Muscle of leg (tissue), 3 donors: ENCODE measurements at regions not wholly inside any gene's neighbourhood (a gene's known extent, or its start where the extent isn't known, plus 50 kb on each side); places are given as distances from the start of the nearest gene placed in this dataset.

Source experiments
- DNase-seq: peaks from one replicate; pipeline ENCODE4 v3.0.0; 2013
- H3K27ac ChIP-seq: one replicate; pipeline ENCODE4 v1.5.1; 2013; ENCODE audit warnings: mild to moderate bottlenecking, low read length, control low read depth
- H3K27me3 ChIP-seq: one replicate; pipeline ENCODE4 v1.6.1; 2013; ENCODE audit warnings: low read length; ENCODE audit not compliant: control insufficient read depth, insufficient read depth
- H3K36me3 ChIP-seq: one replicate; pipeline ENCODE4 v1.6.1; 2013; ENCODE audit warnings: low read length; ENCODE audit not compliant: control insufficient read depth, insufficient read depth
- H3K4me1 ChIP-seq: one replicate; pipeline ENCODE4 v1.6.1; 2013; ENCODE audit warnings: low read length; ENCODE audit not compliant: control insufficient read depth, insufficient read depth
- H3K4me3 ChIP-seq: one replicate; pipeline ENCODE4 v1.5.1; 2013; ENCODE audit warnings: low read length, control low read depth
- H3K9me3 ChIP-seq: replicated peaks from 2 replicates; pipeline ENCODE4 v1.6.1; 2013; ENCODE audit warnings: low read depth, low read length; ENCODE audit not compliant: control insufficient read depth
- WGBS: methylation state at CpG from one replicate; pipeline ENCODE4 v1.1.5; 2013; ENCODE audit warnings: missing lambda C conversion rate; ENCODE audit not compliant: insufficient coverage; 5-methylcytosine and 5-hydroxymethylcytosine counted together

- Histone ChIP-seq H3K9me3 (no peaks in the 10 kb centered on the region), H3K36me3 (no peaks in the 10 kb centered on the region)
- DNase-seq = peak; percentile 4
Observed at GRCh38 chr3:161740421-161740820, 243.8 kb downstream of the OTOL1 start.

DNA sequence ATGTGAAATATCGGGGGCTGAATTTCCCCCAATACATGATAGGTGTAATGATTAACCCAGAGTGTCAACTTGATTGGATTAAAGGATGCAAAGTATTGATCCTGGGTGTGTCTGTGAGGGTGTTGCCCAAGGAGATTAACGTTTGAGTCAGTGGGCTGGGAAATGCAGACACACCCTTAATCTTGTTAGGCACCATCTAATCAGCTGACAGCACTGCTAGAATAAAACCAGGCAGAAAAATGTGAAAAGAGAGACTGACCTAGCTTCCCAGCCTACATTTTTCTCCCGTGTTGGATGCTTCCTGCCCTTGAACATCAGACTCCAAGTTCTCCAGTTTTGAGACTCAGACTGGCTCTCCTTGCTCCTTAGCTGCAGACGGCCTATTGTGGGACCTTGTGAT, 247.8 kb downstream of the OTOL1 start:
- DNase-seq = no peak
- 100% methylated on average over 2 of the region's 4 CpGs for WGBS
- H3K4me1 ChIP-seq = no peaks in the 10 kb centered on the region
- no peaks in the 10 kb centered on the region for H3K36me3 ChIP-seq
- no peaks in the 10 kb centered on the region for H3K9me3 ChIP-seq
- no peak overlapping the region for H3K4me3 ChIP-seq
- no peaks in the 10 kb centered on the region for H3K27me3 ChIP-seq
- H3K27ac ChIP-seq = no peak overlapping the region

More at GRCh38 chr3:161740421-161740820, 243.8 kb downstream of the OTOL1 start:
- H3K27me3 ChIP-seq = no peaks in the 10 kb centered on the region
- H3K4me3 ChIP-seq = no peak overlapping the region
- no peaks in the 10 kb centered on the region for H3K4me1 ChIP-seq
- H3K27ac ChIP-seq = no peak overlapping the region

DNA sequence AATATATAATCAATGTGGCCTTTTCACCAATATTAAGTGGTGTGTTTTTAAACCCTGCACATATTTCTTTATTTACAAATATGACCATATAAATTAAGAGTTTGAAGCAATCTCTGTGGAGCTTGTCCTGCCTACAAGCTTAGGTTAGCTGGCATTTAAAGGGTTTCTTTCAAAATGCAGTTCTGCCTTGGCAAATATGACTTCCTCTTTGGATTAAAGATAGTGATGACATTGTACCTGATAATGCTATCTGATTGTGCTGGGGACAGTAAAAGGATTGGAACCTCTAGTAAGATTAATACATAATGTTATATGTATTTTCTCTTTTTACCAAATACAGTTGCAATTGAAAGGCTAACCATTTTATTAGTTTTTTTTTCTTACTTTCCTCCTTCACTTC, 249.1 kb downstream of the OTOL1 start:
- Histone ChIP-seq H3K4me3 (no peak overlapping the region), H3K27me3 (no peaks in the 10 kb centered on the region), H3K27ac (no peak overlapping the region), H3K9me3 (no peaks in the 10 kb centered on the region), H3K36me3 (no peaks in the 10 kb centered on the region), H3K4me1 (no peaks in the 10 kb centered on the region)
- DNase-seq = no peak

- no peaks in the 10 kb centered on the region for H3K4me1 ChIP-seq
- H3K27me3 ChIP-seq = no peaks in the 10 kb centered on the region
- H3K36me3 ChIP-seq = no peaks in the 10 kb centered on the region
- DNase-seq = no peak
- H3K9me3 ChIP-seq = no peaks in the 10 kb centered on the region
- H3K27ac ChIP-seq = no peak overlapping the region
- no peak overlapping the region for H3K4me3 ChIP-seq
Observed at GRCh38 chr3:161748049-161748448, 251.4 kb downstream of the OTOL1 start.

GRCh38 chr3:161754420-161755053, 257.9 kb downstream of the OTOL1 start:
- WGBS = no CpG with 5 or more reads among the region's 3 CpGs
- no peak overlapping the region for H3K4me3 ChIP-seq

GRCh38 chr3:161759444-161759843, 262.8 kb downstream of the OTOL1 start:
- Histone ChIP-seq H3K9me3 (no peaks in the 10 kb centered on the region), H3K4me3 (no peak overlapping the region), H3K36me3 (no peaks in the 10 kb centered on the region), H3K27ac (no peak overlapping the region), H3K27me3 (no peaks in the 10 kb centered on the region), H3K4me1 (no peaks in the 10 kb centered on the region)
- DNase-seq = no peak
- no CpG with 5 or more reads among the region's 2 CpGs for WGBS

More at GRCh38 chr3:161754420-161755053, 257.9 kb downstream of the OTOL1 start:
- no peak for DNase-seq
- no peaks in the 10 kb centered on the region for H3K27me3 ChIP-seq
- no peaks in the 10 kb centered on the region for H3K36me3 ChIP-seq
- H3K27ac ChIP-seq = no peak overlapping the region
- no peaks in the 10 kb centered on the region for H3K4me1 ChIP-seq
- H3K9me3 ChIP-seq = no peaks in the 10 kb centered on the region

DNA sequence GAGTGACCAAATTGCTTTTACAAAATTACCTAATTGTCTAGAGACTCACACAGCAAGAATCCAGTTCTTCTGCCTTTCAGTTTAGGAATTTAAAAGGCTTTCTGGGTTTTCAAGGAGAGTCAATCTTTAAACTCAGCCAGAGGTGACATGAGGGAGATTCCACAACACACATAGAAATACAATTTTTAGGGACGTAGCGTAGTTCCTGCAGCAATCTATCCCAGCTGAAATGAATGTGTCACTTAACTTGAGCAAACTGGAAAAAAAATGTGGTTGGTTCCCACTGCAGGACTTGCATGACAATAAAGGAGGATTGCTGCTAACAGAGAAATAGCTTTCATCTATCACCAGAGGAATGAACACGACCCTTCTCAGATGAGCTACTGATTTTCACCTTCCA, 269.7 kb downstream of the OTOL1 start:
- Histone ChIP-seq H3K36me3 (no peaks in the 10 kb centered on the region), H3K9me3 (no peaks in the 10 kb centered on the region), H3K27ac (no peak overlapping the region), H3K4me3 (no peak overlapping the region), H3K27me3 (no peaks in the 10 kb centered on the region), H3K4me1 (no peaks in the 10 kb centered on the region)
- DNase-seq = no peak
- WGBS = 75% methylated on average over 2 of the region's 3 CpGs

GRCh38 chr3:161770484-161771386, 274.1 kb downstream of the OTOL1 start:
- no peaks in the 10 kb centered on the region for H3K27me3 ChIP-seq
- no peak overlapping the region for H3K4me3 ChIP-seq
- WGBS = no CpG with 5 or more reads among the region's 3 CpGs
- H3K9me3 ChIP-seq = no peaks in the 10 kb centered on the region
- H3K27ac ChIP-seq = no peak overlapping the region
- DNase-seq = peak; percentile 19
- H3K4me1 ChIP-seq = no peaks in the 10 kb centered on the region
- no peaks in the 10 kb centered on the region for H3K36me3 ChIP-seq

- H3K27ac ChIP-seq = no peak overlapping the region
- no peaks in the 10 kb centered on the region for H3K4me1 ChIP-seq
- H3K36me3 ChIP-seq = no peaks in the 10 kb centered on the region
- DNase-seq = no peak
- H3K4me3 ChIP-seq = no peak overlapping the region
- no peaks in the 10 kb centered on the region for H3K27me3 ChIP-seq
- H3K9me3 ChIP-seq = no peaks in the 10 kb centered on the region
- no CpG with 5 or more reads among the region's 1 CpG for WGBS
Observed at GRCh38 chr3:161781381-161781780, 284.8 kb downstream of the OTOL1 start.

DNA sequence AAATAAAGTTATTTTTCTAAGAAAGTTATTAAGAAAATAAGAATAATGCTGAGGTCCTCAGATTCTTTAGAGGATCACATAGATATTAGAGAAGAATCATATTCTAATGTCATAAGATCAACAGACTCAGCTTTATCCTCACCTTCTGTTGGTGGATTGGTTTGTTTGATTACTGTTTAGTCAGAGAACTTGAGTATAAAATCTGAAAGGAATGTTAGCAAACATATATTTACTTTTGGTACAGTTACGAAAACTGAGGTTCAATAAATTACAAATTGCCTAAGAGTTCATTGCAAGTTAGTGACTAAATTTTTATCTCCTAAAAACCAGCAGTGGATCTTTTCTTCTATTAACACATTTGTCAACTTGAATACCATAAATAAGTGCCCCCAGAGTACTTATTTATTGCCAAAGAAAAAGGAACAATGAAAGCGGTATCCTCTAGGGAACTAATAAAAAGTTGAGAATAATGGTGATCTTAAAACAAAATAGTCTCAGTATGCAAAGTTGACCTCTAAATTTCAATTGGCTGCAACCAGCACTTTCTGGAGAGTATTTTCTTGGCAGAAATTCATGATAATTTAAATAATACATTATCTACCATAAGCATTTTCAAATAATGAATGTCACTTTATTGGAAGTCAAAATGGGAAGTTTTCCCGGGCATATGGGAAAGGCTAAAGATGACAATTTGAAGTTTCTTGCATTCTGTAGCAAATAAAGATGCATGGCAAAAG, 296.8 kb downstream of the OTOL1 start:
- peak; percentile 92 for DNase-seq
- Histone ChIP-seq H3K27ac (no peak overlapping the region), H3K9me3 (no peaks in the 10 kb centered on the region), H3K27me3 (no peaks in the 10 kb centered on the region), H3K4me3 (no peak overlapping the region), H3K36me3 (no peaks in the 10 kb centered on the region), H3K4me1 (no peaks in the 10 kb centered on the region)
- WGBS = no CpG with 5 or more reads among the region's 3 CpGs
